H1 (cell line): ENCODE measurements at regions not wholly inside any gene's neighbourhood (a gene's known extent, or its start where the extent isn't known, plus 50 kb on each side); places are given as distances from the start of the nearest gene placed in this dataset.

Experiments used
- ASH2L ChIP-seq: fragments of 200-600, 300-600 bp; sonication (generic); IDR thresholded peaks from one replicate; pipeline ENCODE4 v1.7.1; 2017; ENCODE audit warnings: low read length
- EGR1 ChIP-seq: IDR thresholded peaks from 2 replicates; pipeline ENCODE4 v1.6.1; 2011; ENCODE audit warnings: low read depth, low read length, borderline replicate concordance
- EZH2 ChIP-seq: fragments of 200-600 bp; sonication (generic); IDR thresholded peaks from 2 replicates; pipeline ENCODE4 v1.7.1; 2012; ENCODE audit warnings: low read depth, mild to moderate bottlenecking, moderate library complexity, low read length, inconsistent platforms; ENCODE audit not compliant: severe bottlenecking
- GTF2F1 ChIP-seq: IDR thresholded peaks from 2 replicates; pipeline ENCODE4 v1.6.1; 2012; ENCODE audit warnings: low read depth, low read length, improper control_type of control experiment, borderline replicate concordance
- HDAC6 ChIP-seq: IDR thresholded peaks from one replicate; pipeline ENCODE4 v1.7.1; 2012; ENCODE audit warnings: low read depth, mild to moderate bottlenecking, inconsistent platforms, low read length, moderate library complexity
- JUN ChIP-seq: IDR thresholded peaks from 2 replicates; pipeline ENCODE4 v1.6.1; 2011; ENCODE audit warnings: low read depth, mild to moderate bottlenecking, improper control_type of control experiment, low read length
- MAFK ChIP-seq: IDR thresholded peaks from 2 replicates; pipeline ENCODE4 v1.6.1; 2012; ENCODE audit warnings: low read depth, mild to moderate bottlenecking, improper control_type of control experiment, low read length
- PHF8 ChIP-seq: fragments of 200-600 bp; sonication (generic); conservative IDR thresholded peaks from 2 replicates; pipeline ENCODE4 v1.7.1; 2012; ENCODE audit warnings: low read depth, mild to moderate bottlenecking, inconsistent platforms, low read length, moderate library complexity
- POLR2A ChIP-seq, 2 experiments: IDR thresholded peaks; 1 replicate in 1 of 2; 2 replicates in 1 of 2; pipeline ENCODE4 v1.6.1; 2011; ENCODE audit warnings: low read depth in 2 of 2, low read length in 2 of 2, mild to moderate bottlenecking in 2 of 2; ENCODE audit errors: control extremely low read depth in 1 of 2
- POLR2AphosphoS5 ChIP-seq: IDR thresholded peaks from 2 replicates; pipeline ENCODE4 v1.6.1; 2011; ENCODE audit warnings: low read depth, low read length
- TAF1 ChIP-seq: IDR thresholded peaks from 2 replicates; pipeline ENCODE4 v1.6.1; 2011; ENCODE audit warnings: mild to moderate bottlenecking, low read depth, low read length
- YY1 ChIP-seq: IDR thresholded peaks from 2 replicates; pipeline ENCODE4 v1.6.1; 2011; ENCODE audit warnings: low read depth, mild to moderate bottlenecking, low read length
- TF ChIP-seq, protein P1 (sequence below), 3 experiments: IDR thresholded peaks; 1 replicate in 2 of 3; 2 replicates in 1 of 3; pipeline versions ENCODE4 v1.5.1 to v1.6.1; 2011; ENCODE audit warnings: low read length in 3 of 3, mild to moderate bottlenecking in 3 of 3, inconsistent platforms in 2 of 3, low read depth in 1 of 3, moderate library complexity in 1 of 3; ENCODE audit not compliant: insufficient read depth in 1 of 3; ENCODE audit errors: control extremely low read depth in 1 of 3

- TF ChIP-seq POLR2A (IDR thresholded peaks at IDR 0.05; ENCODE audit: control extremely low read depth in 1 of 2, low read depth in 2 of 2, low read length in 2 of 2) (no peak), EGR1 (no peak), ASH2L (no peak), PHF8 (no peak), YY1 (no peak), HDAC6 (no peak), MAFK (no peak), EZH2 (no peak), POLR2AphosphoS5 (no peak), TAF1 (no peak), GTF2F1 (no peak), JUN (no peak)
- TF ChIP-seq, protein P1, sequence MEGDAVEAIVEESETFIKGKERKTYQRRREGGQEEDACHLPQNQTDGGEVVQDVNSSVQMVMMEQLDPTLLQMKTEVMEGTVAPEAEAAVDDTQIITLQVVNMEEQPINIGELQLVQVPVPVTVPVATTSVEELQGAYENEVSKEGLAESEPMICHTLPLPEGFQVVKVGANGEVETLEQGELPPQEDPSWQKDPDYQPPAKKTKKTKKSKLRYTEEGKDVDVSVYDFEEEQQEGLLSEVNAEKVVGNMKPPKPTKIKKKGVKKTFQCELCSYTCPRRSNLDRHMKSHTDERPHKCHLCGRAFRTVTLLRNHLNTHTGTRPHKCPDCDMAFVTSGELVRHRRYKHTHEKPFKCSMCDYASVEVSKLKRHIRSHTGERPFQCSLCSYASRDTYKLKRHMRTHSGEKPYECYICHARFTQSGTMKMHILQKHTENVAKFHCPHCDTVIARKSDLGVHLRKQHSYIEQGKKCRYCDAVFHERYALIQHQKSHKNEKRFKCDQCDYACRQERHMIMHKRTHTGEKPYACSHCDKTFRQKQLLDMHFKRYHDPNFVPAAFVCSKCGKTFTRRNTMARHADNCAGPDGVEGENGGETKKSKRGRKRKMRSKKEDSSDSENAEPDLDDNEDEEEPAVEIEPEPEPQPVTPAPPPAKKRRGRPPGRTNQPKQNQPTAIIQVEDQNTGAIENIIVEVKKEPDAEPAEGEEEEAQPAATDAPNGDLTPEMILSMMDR (IDR thresholded peaks at IDR 0.05; ENCODE audit: control extremely low read depth in 1 of 3, insufficient read depth in 1 of 3, low read depth in 1 of 3, low read length in 3 of 3), result no peak
These were observed 298.7 kb upstream of the ESRRG start for GRCh38 chr1:217021956-217022355.
